ENCODE measurements at regions not wholly inside any gene's neighbourhood (a gene's known extent, or its start where the extent isn't known, plus 50 kb on each side); places are given as distances from the start of the nearest gene placed in this dataset.

GRCh38 chr10:78752221-78752620 lies 316.5 kb upstream of the ZMIZ1 start:
- peaks cover 24% of the 10 kb centered on the region for H3K4me1 Mint-ChIP-seq (ENCODE audit: unreplicated experiment)
- H3K36me3 Mint-ChIP-seq (ENCODE audit: low read depth, unreplicated experiment): no peaks in the 10 kb centered on the region
- no peak overlapping the region for H3K27ac Mint-ChIP-seq (ENCODE audit: unreplicated experiment)
- peaks cover 11% of the 10 kb centered on the region for H3K27me3 Mint-ChIP-seq (ENCODE audit: unreplicated experiment)
- no peak for DNase-seq (ENCODE audit: low spot score)
- no peak overlapping the region for H3K4me3 Mint-ChIP-seq (ENCODE audit: unreplicated experiment)
- no peaks in the 10 kb centered on the region for H3K9me3 Mint-ChIP-seq (ENCODE audit: unreplicated experiment)
- TF ChIP-seq, protein P1, sequence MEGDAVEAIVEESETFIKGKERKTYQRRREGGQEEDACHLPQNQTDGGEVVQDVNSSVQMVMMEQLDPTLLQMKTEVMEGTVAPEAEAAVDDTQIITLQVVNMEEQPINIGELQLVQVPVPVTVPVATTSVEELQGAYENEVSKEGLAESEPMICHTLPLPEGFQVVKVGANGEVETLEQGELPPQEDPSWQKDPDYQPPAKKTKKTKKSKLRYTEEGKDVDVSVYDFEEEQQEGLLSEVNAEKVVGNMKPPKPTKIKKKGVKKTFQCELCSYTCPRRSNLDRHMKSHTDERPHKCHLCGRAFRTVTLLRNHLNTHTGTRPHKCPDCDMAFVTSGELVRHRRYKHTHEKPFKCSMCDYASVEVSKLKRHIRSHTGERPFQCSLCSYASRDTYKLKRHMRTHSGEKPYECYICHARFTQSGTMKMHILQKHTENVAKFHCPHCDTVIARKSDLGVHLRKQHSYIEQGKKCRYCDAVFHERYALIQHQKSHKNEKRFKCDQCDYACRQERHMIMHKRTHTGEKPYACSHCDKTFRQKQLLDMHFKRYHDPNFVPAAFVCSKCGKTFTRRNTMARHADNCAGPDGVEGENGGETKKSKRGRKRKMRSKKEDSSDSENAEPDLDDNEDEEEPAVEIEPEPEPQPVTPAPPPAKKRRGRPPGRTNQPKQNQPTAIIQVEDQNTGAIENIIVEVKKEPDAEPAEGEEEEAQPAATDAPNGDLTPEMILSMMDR (IDR thresholded peaks at IDR 0.05; ENCODE audit: unreplicated experiment): no peak

- no peaks in the 10 kb centered on the region for H3K9me3 Mint-ChIP-seq (ENCODE audit: unreplicated experiment)
- peaks cover 11% of the 10 kb centered on the region for H3K27me3 Mint-ChIP-seq (ENCODE audit: unreplicated experiment)
- no peak for DNase-seq (ENCODE audit: low spot score)
- H3K36me3 Mint-ChIP-seq (ENCODE audit: low read depth, unreplicated experiment): no peaks in the 10 kb centered on the region
- no peak overlapping the region for H3K4me3 Mint-ChIP-seq (ENCODE audit: unreplicated experiment)
- peaks cover 25% of the 10 kb centered on the region for H3K4me1 Mint-ChIP-seq (ENCODE audit: unreplicated experiment)
- TF ChIP-seq, protein P1 (IDR thresholded peaks at IDR 0.05; ENCODE audit: unreplicated experiment): no peak
- H3K27ac Mint-ChIP-seq (ENCODE audit: unreplicated experiment): no peak overlapping the region
Measured at GRCh38 chr10:78752708-78753107, 316.1 kb upstream of the ZMIZ1 start.

- no peak overlapping the region for H3K4me3 Mint-ChIP-seq (ENCODE audit: unreplicated experiment)
- H3K4me1 Mint-ChIP-seq (ENCODE audit: unreplicated experiment): peaks cover 25% of the 10 kb centered on the region
- H3K36me3 Mint-ChIP-seq (ENCODE audit: low read depth, unreplicated experiment): no peaks in the 10 kb centered on the region
- TF ChIP-seq, protein P1 (IDR thresholded peaks at IDR 0.05; ENCODE audit: unreplicated experiment): no peak
- H3K27me3 Mint-ChIP-seq (ENCODE audit: unreplicated experiment): peaks cover 13% of the 10 kb centered on the region
- H3K27ac Mint-ChIP-seq (ENCODE audit: unreplicated experiment): peak overlapping the region; percentile 45
- H3K9me3 Mint-ChIP-seq (ENCODE audit: unreplicated experiment): no peaks in the 10 kb centered on the region
- no peak for DNase-seq (ENCODE audit: low spot score)
Measured at GRCh38 chr10:78754269-78755062, 314.3 kb upstream of the ZMIZ1 start.

GRCh38 chr10:78755063-78755701 lies 313.6 kb upstream of the ZMIZ1 start:
- Mint-ChIP-seq H3K27ac (ENCODE audit: unreplicated experiment) (no peak overlapping the region), H3K36me3 (ENCODE audit: low read depth, unreplicated experiment) (no peaks in the 10 kb centered on the region), H3K4me3 (ENCODE audit: unreplicated experiment) (no peak overlapping the region), H3K4me1 (ENCODE audit: unreplicated experiment) (peaks cover 25% of the 10 kb centered on the region), H3K27me3 (ENCODE audit: unreplicated experiment) (peaks cover 13% of the 10 kb centered on the region), H3K9me3 (ENCODE audit: unreplicated experiment) (no peaks in the 10 kb centered on the region)
- DNase-seq (ENCODE audit: low spot score): no peak
- TF ChIP-seq, protein P1 (IDR thresholded peaks at IDR 0.05; ENCODE audit: unreplicated experiment): no peak

DNA sequence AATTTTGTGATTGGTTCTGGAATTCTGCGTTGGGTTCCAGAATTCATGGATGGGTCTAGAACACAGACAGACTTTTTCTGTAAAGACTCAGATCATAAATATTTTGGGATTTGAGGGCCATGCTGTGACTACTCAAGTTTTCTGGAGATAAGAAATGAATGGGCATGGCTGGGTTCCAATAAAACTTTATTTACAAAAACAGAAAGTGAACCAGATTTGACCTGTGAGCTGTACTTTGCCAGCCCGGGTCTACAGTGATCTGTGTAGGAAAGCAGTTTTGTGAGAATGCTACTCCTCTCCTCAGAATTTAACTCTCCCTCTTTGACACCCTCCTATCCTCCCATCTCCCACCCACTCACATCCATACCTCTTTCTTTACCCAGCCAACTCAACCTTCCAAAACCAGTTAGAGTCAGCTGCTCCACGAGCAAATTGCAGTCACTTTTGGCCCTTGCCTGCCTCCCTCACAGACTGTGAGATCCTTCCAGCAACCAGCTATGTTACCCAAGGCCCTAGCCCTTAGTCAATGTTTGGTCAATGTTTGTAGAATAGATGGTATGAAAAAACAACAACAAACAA lies 312.8 kb upstream of the ZMIZ1 start:
- no peak for DNase-seq (ENCODE audit: low spot score)
- Mint-ChIP-seq H3K4me1 (ENCODE audit: unreplicated experiment) (peaks cover 25% of the 10 kb centered on the region), H3K4me3 (ENCODE audit: unreplicated experiment) (no peak overlapping the region), H3K9me3 (ENCODE audit: unreplicated experiment) (no peaks in the 10 kb centered on the region), H3K27me3 (ENCODE audit: unreplicated experiment) (peaks cover 13% of the 10 kb centered on the region), H3K36me3 (ENCODE audit: low read depth, unreplicated experiment) (no peaks in the 10 kb centered on the region), H3K27ac (ENCODE audit: unreplicated experiment) (no peak overlapping the region)
- TF ChIP-seq, protein P1 (IDR thresholded peaks at IDR 0.05; ENCODE audit: unreplicated experiment): no peak
